ENCODE measurements at regions not wholly inside any gene's neighbourhood (a gene's known extent, or its start where the extent isn't known, plus 50 kb on each side); places are given as distances from the start of the nearest gene placed in this dataset.

DNA sequence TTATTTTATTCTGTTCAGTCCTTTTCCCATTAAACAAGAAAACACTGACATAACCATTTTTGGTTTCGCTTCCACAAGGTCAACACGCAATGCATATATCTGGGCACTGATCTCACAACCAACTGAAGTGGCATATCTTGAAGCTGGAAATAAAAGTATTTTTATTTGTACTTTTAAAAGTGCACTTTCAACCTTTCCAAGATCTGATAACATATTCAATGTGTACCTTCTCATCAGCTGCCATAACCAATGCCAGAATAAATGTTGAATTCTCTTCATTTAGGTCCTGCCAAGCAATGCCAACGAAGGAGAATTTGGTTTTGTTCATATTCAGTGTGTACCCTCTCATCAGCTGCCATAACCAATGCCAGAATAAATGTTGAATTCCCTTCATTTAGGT is 148.9 kb upstream of the CEP126 start:
- H3K79me2 ChIP-seq (ENCODE audit: control insufficient read depth, insufficient read depth, low read length) = no peaks in the 10 kb centered on the region
- H3K4me1 ChIP-seq (ENCODE audit: control insufficient read depth, extremely low read depth, insufficient read depth, low read length) = no peaks in the 10 kb centered on the region
- FAIRE-seq (no peak), DNase-seq (ENCODE audit: low read depth, low spot score) (no peak)
- dilution Hi-C loops (cut with MboI; ENCODE audit: extremely low pct_ligation_motif_present, low sequenced_read_pairs) = no loop called here
- no peak for TF ChIP-seq POLR2A (IDR thresholded peaks at IDR 0.05; ENCODE audit: low read depth, low read length)
- no peak for TF ChIP-seq JUN (IDR thresholded peaks at IDR 0.05; ENCODE audit: borderline replicate concordance, insufficient read depth, insufficient read length, low read depth)
- TF ChIP-seq POLR2AphosphoS5 (IDR thresholded peaks at IDR 0.05; ENCODE audit: insufficient read depth, low read depth, low read length) = no peak
- TF ChIP-seq FOS (IDR thresholded peaks at IDR 0.05; ENCODE audit: borderline replicate concordance, insufficient read depth, low read length) = no peak
- TF ChIP-seq MYC (IDR thresholded peaks at IDR 0.05; ENCODE audit: low read depth, low read length) = no peak
- TF ChIP-seq EZH2 (IDR thresholded peaks at IDR 0.05; ENCODE audit: borderline replicate concordance, low read depth, low read length, severe bottlenecking) = no peak
- TF ChIP-seq, protein P1, sequence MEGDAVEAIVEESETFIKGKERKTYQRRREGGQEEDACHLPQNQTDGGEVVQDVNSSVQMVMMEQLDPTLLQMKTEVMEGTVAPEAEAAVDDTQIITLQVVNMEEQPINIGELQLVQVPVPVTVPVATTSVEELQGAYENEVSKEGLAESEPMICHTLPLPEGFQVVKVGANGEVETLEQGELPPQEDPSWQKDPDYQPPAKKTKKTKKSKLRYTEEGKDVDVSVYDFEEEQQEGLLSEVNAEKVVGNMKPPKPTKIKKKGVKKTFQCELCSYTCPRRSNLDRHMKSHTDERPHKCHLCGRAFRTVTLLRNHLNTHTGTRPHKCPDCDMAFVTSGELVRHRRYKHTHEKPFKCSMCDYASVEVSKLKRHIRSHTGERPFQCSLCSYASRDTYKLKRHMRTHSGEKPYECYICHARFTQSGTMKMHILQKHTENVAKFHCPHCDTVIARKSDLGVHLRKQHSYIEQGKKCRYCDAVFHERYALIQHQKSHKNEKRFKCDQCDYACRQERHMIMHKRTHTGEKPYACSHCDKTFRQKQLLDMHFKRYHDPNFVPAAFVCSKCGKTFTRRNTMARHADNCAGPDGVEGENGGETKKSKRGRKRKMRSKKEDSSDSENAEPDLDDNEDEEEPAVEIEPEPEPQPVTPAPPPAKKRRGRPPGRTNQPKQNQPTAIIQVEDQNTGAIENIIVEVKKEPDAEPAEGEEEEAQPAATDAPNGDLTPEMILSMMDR (IDR thresholded peaks at IDR 0.05; ENCODE audit: extremely low read depth in 1 of 2, insufficient read depth in 1 of 2, low read depth in 1 of 2, low read length in 2 of 2) = no peak
- TF ChIP-seq, protein P2, sequence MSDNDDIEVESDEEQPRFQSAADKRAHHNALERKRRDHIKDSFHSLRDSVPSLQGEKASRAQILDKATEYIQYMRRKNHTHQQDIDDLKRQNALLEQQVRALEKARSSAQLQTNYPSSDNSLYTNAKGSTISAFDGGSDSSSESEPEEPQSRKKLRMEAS (IDR thresholded peaks at IDR 0.05; ENCODE audit: insufficient read depth, insufficient read length) = no peak
- TF ChIP-seq GATA2 (IDR thresholded peaks at IDR 0.05; ENCODE audit: insufficient read depth, insufficient read length, low read depth, low read length) = no peak
- POLR2A ChIA-PET = no interaction called here
- H3K4me3 ChIP-seq (replicated peaks in 1 of 3; ENCODE audit: insufficient read depth in 1 of 3, low read depth in 1 of 3, low read length in 3 of 3) = no peak overlapping the region
- H3K36me3 ChIP-seq (ENCODE audit: control insufficient read depth in 2 of 2, extremely low read depth in 1 of 2, insufficient read depth in 2 of 2, low read length in 2 of 2) = no peaks in the 10 kb centered on the region
- CTCF ChIA-PET = no interaction called here
- H2AFZ ChIP-seq (ENCODE audit: low read depth, low read length) = no peak overlapping the region
- no peak overlapping the region for H3K4me2 ChIP-seq (ENCODE audit: insufficient read depth, low read length)
- intact Hi-C loops (cut with micrococcal nuclease) = no loop called here
- no peaks in the 10 kb centered on the region for H3K9me3 ChIP-seq (replicated peaks; ENCODE audit: control insufficient read depth, insufficient read depth, low read length)
- BruUV-seq (replicated peaks) = no TSS peak
- H3K9ac ChIP-seq (replicated peaks; ENCODE audit: extremely low read depth, insufficient read depth, low read length) = no peak overlapping the region
- H3K9me1 ChIP-seq (replicated peaks; ENCODE audit: control insufficient read depth, extremely low read depth, insufficient read depth, low read length) = no peaks in the 10 kb centered on the region
- H3K27ac ChIP-seq (ENCODE audit: insufficient read depth, low read depth, low read length) = no peak overlapping the region
- no peaks in the 10 kb centered on the region for H4K20me1 ChIP-seq (replicated peaks; ENCODE audit: control insufficient read depth, extremely low read depth, insufficient read depth, low read length)
- no peaks in the 10 kb centered on the region for H3K27me3 ChIP-seq (ENCODE audit: control insufficient read depth in 2 of 2, insufficient read depth in 2 of 2, low read length in 2 of 2)

All from endothelial cell of umbilical vein (primary cell).